Mononuclear cell (primary cell): ENCODE measurements at regions not wholly inside any gene's neighbourhood (a gene's known extent, or its start where the extent isn't known, plus 50 kb on each side); places are given as distances from the start of the nearest gene placed in this dataset.
"Not testable (repeated sequence)": the region's sequence is repeated elsewhere in the genome, so short reads cannot be mapped to it uniquely, and the experiment has no call there.

Experiments
- H3K27me3 ChIP-seq: 2 replicates; pipeline ENCODE4 v1.6.0; 2011; ENCODE audit warnings: low read length, control low read depth; ENCODE audit not compliant: insufficient read depth
- H3K4me1 ChIP-seq: 2 replicates; pipeline ENCODE4 v1.5.1; 2011; ENCODE audit warnings: mild to moderate bottlenecking, low read length, control low read depth; ENCODE audit not compliant: insufficient read depth
- H3K4me3 ChIP-seq: 2 replicates; pipeline ENCODE4 v1.5.1; 2011; ENCODE audit warnings: mild to moderate bottlenecking, low read length, moderate library complexity
- H3K9me3 ChIP-seq: 2 replicates; pipeline ENCODE4 v1.5.1; 2011; ENCODE audit warnings: low read depth, mild to moderate bottlenecking, control low read depth, low read length

- Histone ChIP-seq H3K9me3 (no peaks in the 10 kb centered on the region), H3K4me3 (no peak overlapping the region), H3K4me1 (peaks cover 52% of the 10 kb centered on the region), H3K27me3 (no peaks in the 10 kb centered on the region)
These were observed 202.7 kb downstream of the BCL11A start for GRCh38 chr2:60350791-60351190.

- no peak overlapping the region for H3K4me3 ChIP-seq
- no peaks in the 10 kb centered on the region for H3K27me3 ChIP-seq
- H3K4me1 ChIP-seq = peaks cover 27% of the 10 kb centered on the region
- H3K9me3 ChIP-seq = no peaks in the 10 kb centered on the region
These were observed 205.7 kb downstream of the BCL11A start for GRCh38 chr2:60347781-60348180.

- H3K4me3 ChIP-seq, H3K9me3 ChIP-seq, H3K4me1 ChIP-seq, H3K27me3 ChIP-seq: not testable (repeated sequence)
These were observed 211.0 kb downstream of the BCL11A start for GRCh38 chr2:60342491-60342890.

- no peaks in the 10 kb centered on the region for H3K9me3 ChIP-seq
These were observed 212.3 kb downstream of the BCL11A start for GRCh38 chr2:60341151-60341550.

GRCh38 chr2:60339286-60339685 is 214.2 kb downstream of the BCL11A start:
- no peaks in the 10 kb centered on the region for H3K9me3 ChIP-seq
- no peak overlapping the region for H3K4me3 ChIP-seq
- H3K27me3 ChIP-seq = no peaks in the 10 kb centered on the region
- peaks cover 38% of the 10 kb centered on the region for H3K4me1 ChIP-seq

More at GRCh38 chr2:60341151-60341550, 212.3 kb downstream of the BCL11A start:
- Histone ChIP-seq H3K4me3 (no peak overlapping the region), H3K4me1 (peaks cover 20% of the 10 kb centered on the region), H3K27me3 (no peaks in the 10 kb centered on the region)

GRCh38 chr2:60337142-60337497 is 216.3 kb downstream of the BCL11A start:
- H3K4me3 ChIP-seq = no peak overlapping the region
- H3K9me3 ChIP-seq = no peaks in the 10 kb centered on the region
- H3K27me3 ChIP-seq = no peaks in the 10 kb centered on the region
- peaks cover 44% of the 10 kb centered on the region for H3K4me1 ChIP-seq

GRCh38 chr2:60336442-60337141 is 216.9 kb downstream of the BCL11A start:
- no peaks in the 10 kb centered on the region for H3K9me3 ChIP-seq
- no peaks in the 10 kb centered on the region for H3K27me3 ChIP-seq
- H3K4me3 ChIP-seq = no peak overlapping the region
- H3K4me1 ChIP-seq = peaks cover 44% of the 10 kb centered on the region

GRCh38 chr2:60335533-60336237 is 217.8 kb downstream of the BCL11A start:
- no peaks in the 10 kb centered on the region for H3K27me3 ChIP-seq
- no peak overlapping the region for H3K4me3 ChIP-seq
- H3K9me3 ChIP-seq = no peaks in the 10 kb centered on the region
- peaks cover 44% of the 10 kb centered on the region for H3K4me1 ChIP-seq

- no peaks in the 10 kb centered on the region for H3K27me3 ChIP-seq
- peaks cover 44% of the 10 kb centered on the region for H3K4me1 ChIP-seq
- H3K9me3 ChIP-seq = no peaks in the 10 kb centered on the region
- H3K4me3 ChIP-seq = no peak overlapping the region
These were observed 218.8 kb downstream of the BCL11A start for GRCh38 chr2:60334610-60335009.

- H3K4me1 ChIP-seq = peaks cover 44% of the 10 kb centered on the region
- H3K27me3 ChIP-seq = no peaks in the 10 kb centered on the region
- H3K4me3 ChIP-seq = no peak overlapping the region
- H3K9me3 ChIP-seq = no peaks in the 10 kb centered on the region
These were observed 220.2 kb downstream of the BCL11A start for GRCh38 chr2:60333264-60333663.

GRCh38 chr2:60331115-60331809 is 222.2 kb downstream of the BCL11A start:
- Histone ChIP-seq H3K4me3 (no peak overlapping the region), H3K4me1 (peaks cover 26% of the 10 kb centered on the region), H3K27me3 (no peaks in the 10 kb centered on the region), H3K9me3 (no peaks in the 10 kb centered on the region)

- no peak overlapping the region for H3K4me3 ChIP-seq
- H3K27me3 ChIP-seq = no peaks in the 10 kb centered on the region
- peaks cover 8% of the 10 kb centered on the region for H3K4me1 ChIP-seq
- no peaks in the 10 kb centered on the region for H3K9me3 ChIP-seq
These were observed 224.2 kb downstream of the BCL11A start for GRCh38 chr2:60329225-60329624.

- Histone ChIP-seq H3K4me3 (no peak overlapping the region), H3K27me3 (no peaks in the 10 kb centered on the region), H3K9me3 (no peaks in the 10 kb centered on the region), H3K4me1 (peaks cover 4% of the 10 kb centered on the region)
These were observed 228.9 kb downstream of the BCL11A start for GRCh38 chr2:60324536-60324935.

GRCh38 chr2:60321816-60322215 is 231.6 kb downstream of the BCL11A start:
- no peak overlapping the region for H3K4me3 ChIP-seq
- peaks cover 31% of the 10 kb centered on the region for H3K4me1 ChIP-seq
- no peaks in the 10 kb centered on the region for H3K9me3 ChIP-seq
- no peaks in the 10 kb centered on the region for H3K27me3 ChIP-seq

- Histone ChIP-seq H3K4me3 (no peak overlapping the region), H3K9me3 (no peaks in the 10 kb centered on the region), H3K27me3 (no peaks in the 10 kb centered on the region), H3K4me1 (peaks cover 38% of the 10 kb centered on the region)
These were observed 232.7 kb downstream of the BCL11A start for GRCh38 chr2:60320724-60321123.
